ENCODE measurements at regions not wholly inside any gene's neighbourhood (a gene's known extent, or its start where the extent isn't known, plus 50 kb on each side); places are given as distances from the start of the nearest gene placed in this dataset.

- no peak for ATAC-seq
- no peak overlapping the region for H2AFZ ChIP-seq (ENCODE audit: low read depth, low read length, poor library complexity, severe bottlenecking)
- POLR2A ChIA-PET = no interaction called here
Observed at GRCh38 chr13:105107781-105108180, 1427.7 kb downstream of the EFNB2 start.

More at GRCh38 chr13:105107781-105108180, 1427.7 kb downstream of the EFNB2 start:
- no peaks in the 10 kb centered on the region for H3K9me2 ChIP-seq (ENCODE audit: insufficient read depth)
- no peaks in the 10 kb centered on the region for H3K9me3 ChIP-seq (ENCODE audit: control insufficient read depth in 1 of 2, insufficient read depth in 1 of 2, low read depth in 1 of 2, low read length in 2 of 2)
- H3K36me3 ChIP-seq (ENCODE audit: control insufficient read depth in 1 of 2, insufficient read depth in 2 of 2, low read length in 2 of 2) = no peaks in the 10 kb centered on the region
- TF ChIP-seq RAD21 (IDR thresholded peaks at IDR 0.05; ENCODE audit: low read depth) (no peak), ATF3 (IDR thresholded peaks at IDR 0.05) (no peak), ZBTB33 (IDR thresholded peaks at IDR 0.05; ENCODE audit: extremely low read depth, insufficient replicate concordance, low read length) (no peak), POLR2A (IDR thresholded peaks at IDR 0.05; ENCODE audit: borderline replicate concordance, extremely low read depth, insufficient read depth, insufficient read length) (no peak), EGR1 (IDR thresholded peaks at IDR 0.05; ENCODE audit: low read depth) (no peak), FOSL1 (IDR thresholded peaks at IDR 0.05; ENCODE audit: low read depth) (no peak), MAX (IDR thresholded peaks at IDR 0.05) (no peak), CEBPB (IDR thresholded peaks at IDR 0.05; ENCODE audit: low read depth) (no peak), JUND (IDR thresholded peaks at IDR 0.05) (no peak), SIN3A (IDR thresholded peaks at IDR 0.05; ENCODE audit: low read depth) (no peak), ELF1 (IDR thresholded peaks at IDR 0.05; ENCODE audit: borderline replicate concordance, low read depth) (no peak), SP1 (IDR thresholded peaks at IDR 0.05; ENCODE audit: low read depth) (no peak), REST (IDR thresholded peaks at IDR 0.05; ENCODE audit: low read depth) (no peak), YY1 (IDR thresholded peaks at IDR 0.05; ENCODE audit: extremely low read depth, insufficient replicate concordance, low read depth, low read length) (no peak), POLR2AphosphoS5 (IDR thresholded peaks at IDR 0.05; ENCODE audit: low read depth, low read length) (no peak), CBX3 (IDR thresholded peaks at IDR 0.05; ENCODE audit: low read depth) (no peak)
- H3K4me3 ChIP-seq (replicated peaks in 1 of 2; ENCODE audit: low read depth in 1 of 2, low read length in 2 of 2) = no peak overlapping the region
- DNase-seq (ENCODE audit: low read depth, low spot score) = no peak
- H3K79me2 ChIP-seq (ENCODE audit: insufficient read depth, low read length) = no peaks in the 10 kb centered on the region
- intact Hi-C loops (cut with micrococcal nuclease) = no loop called here
- no peak overlapping the region for H3K27ac ChIP-seq (ENCODE audit: low read depth, low read length)
- H3K9ac ChIP-seq (ENCODE audit: low read length) = no peak overlapping the region
- ChIA-PET CTCF (no interaction called here), RAD21 (ENCODE audit: low non-redundant PET in 1 of 2, low total read pairs in 2 of 2, uncharacterized antibody in 2 of 2, unreplicated experiment in 2 of 2) (no interaction called here)
- no peaks in the 10 kb centered on the region for H4K20me1 ChIP-seq (ENCODE audit: insufficient read depth)
- no peaks in the 10 kb centered on the region for H3K27me3 ChIP-seq (ENCODE audit: insufficient read depth, low read length)
- H3K4me2 ChIP-seq (ENCODE audit: low read length) = no peak overlapping the region
- BruUV-seq (replicated peaks) = no TSS peak
- H3K4me1 ChIP-seq (ENCODE audit: control insufficient read depth in 1 of 2, insufficient read depth in 2 of 2, low read length in 2 of 2) = no peaks in the 10 kb centered on the region

All from HCT116 (cell line).